ENCODE measurements at regions not wholly inside any gene's neighbourhood (a gene's known extent, or its start where the extent isn't known, plus 50 kb on each side); places are given as distances from the start of the nearest gene placed in this dataset.

- no peaks in the 10 kb centered on the region for H3K9me3 ChIP-seq (ENCODE audit: control insufficient read depth, low read depth, low read length)
- no peak overlapping the region for H3K4me3 ChIP-seq (ENCODE audit: low read length)
- peaks cover 7% of the 10 kb centered on the region for H3K4me1 ChIP-seq (ENCODE audit: control insufficient read depth, low read depth, low read length)
- no peaks in the 10 kb centered on the region for H3K27me3 ChIP-seq (ENCODE audit: control insufficient read depth, insufficient read depth, low read length)
- no peak overlapping the region for H3K27ac ChIP-seq (ENCODE audit: low read length)
- H3K36me3 ChIP-seq (ENCODE audit: control insufficient read depth, low read depth, low read length), result no peaks in the 10 kb centered on the region
- no peak overlapping the region for H3K9ac ChIP-seq (ENCODE audit: low read length)
These were observed 468.0 kb downstream of the BCAT1 start for GRCh38 chr12:24480766-24481449.

GRCh38 chr12:24479131-24479530, 469.8 kb downstream of the BCAT1 start:
- H3K27ac ChIP-seq (ENCODE audit: low read length), result no peak overlapping the region
- H3K9ac ChIP-seq (ENCODE audit: low read length), result no peak overlapping the region
- H3K4me3 ChIP-seq (ENCODE audit: low read length), result no peak overlapping the region
- H3K9me3 ChIP-seq (ENCODE audit: control insufficient read depth, low read depth, low read length), result no peaks in the 10 kb centered on the region
- no peaks in the 10 kb centered on the region for H3K27me3 ChIP-seq (ENCODE audit: control insufficient read depth, insufficient read depth, low read length)
- peaks cover 7% of the 10 kb centered on the region for H3K4me1 ChIP-seq (ENCODE audit: control insufficient read depth, low read depth, low read length)
- H3K36me3 ChIP-seq (ENCODE audit: control insufficient read depth, low read depth, low read length), result no peaks in the 10 kb centered on the region

- H3K9ac ChIP-seq (ENCODE audit: low read length), result no peak overlapping the region
These were observed 470.6 kb downstream of the BCAT1 start for GRCh38 chr12:24478254-24478653.

GRCh38 chr12:24476310-24476709, 472.6 kb downstream of the BCAT1 start:
- Histone ChIP-seq H3K4me1 (ENCODE audit: control insufficient read depth, low read depth, low read length) (peaks cover 7% of the 10 kb centered on the region), H3K9me3 (ENCODE audit: control insufficient read depth, low read depth, low read length) (no peaks in the 10 kb centered on the region), H3K9ac (ENCODE audit: low read length) (no peak overlapping the region), H3K27ac (ENCODE audit: low read length) (no peak overlapping the region), H3K27me3 (ENCODE audit: control insufficient read depth, insufficient read depth, low read length) (no peaks in the 10 kb centered on the region), H3K36me3 (ENCODE audit: control insufficient read depth, low read depth, low read length) (no peaks in the 10 kb centered on the region), H3K4me3 (ENCODE audit: low read length) (no peak overlapping the region)

More at GRCh38 chr12:24478254-24478653, 470.6 kb downstream of the BCAT1 start:
- H3K4me1 ChIP-seq (ENCODE audit: control insufficient read depth, low read depth, low read length), result peaks cover 7% of the 10 kb centered on the region
- H3K4me3 ChIP-seq (ENCODE audit: low read length), result no peak overlapping the region
- H3K27me3 ChIP-seq (ENCODE audit: control insufficient read depth, insufficient read depth, low read length), result no peaks in the 10 kb centered on the region
- H3K9me3 ChIP-seq (ENCODE audit: control insufficient read depth, low read depth, low read length), result no peaks in the 10 kb centered on the region
- no peak overlapping the region for H3K27ac ChIP-seq (ENCODE audit: low read length)
- H3K36me3 ChIP-seq (ENCODE audit: control insufficient read depth, low read depth, low read length), result no peaks in the 10 kb centered on the region

GRCh38 chr12:24475337-24475736, 473.6 kb downstream of the BCAT1 start:
- Histone ChIP-seq H3K4me1 (ENCODE audit: control insufficient read depth, low read depth, low read length) (peaks cover 7% of the 10 kb centered on the region), H3K36me3 (ENCODE audit: control insufficient read depth, low read depth, low read length) (no peaks in the 10 kb centered on the region), H3K4me3 (ENCODE audit: low read length) (no peak overlapping the region), H3K9ac (ENCODE audit: low read length) (no peak overlapping the region), H3K27ac (ENCODE audit: low read length) (no peak overlapping the region), H3K9me3 (ENCODE audit: control insufficient read depth, low read depth, low read length) (no peaks in the 10 kb centered on the region), H3K27me3 (ENCODE audit: control insufficient read depth, insufficient read depth, low read length) (no peaks in the 10 kb centered on the region)

GRCh38 chr12:24473097-24473496, 475.8 kb downstream of the BCAT1 start:
- Histone ChIP-seq H3K27ac (ENCODE audit: low read length) (no peak overlapping the region), H3K4me1 (ENCODE audit: control insufficient read depth, low read depth, low read length) (no peaks in the 10 kb centered on the region), H3K4me3 (ENCODE audit: low read length) (no peak overlapping the region), H3K9me3 (ENCODE audit: control insufficient read depth, low read depth, low read length) (no peaks in the 10 kb centered on the region), H3K27me3 (ENCODE audit: control insufficient read depth, insufficient read depth, low read length) (no peaks in the 10 kb centered on the region), H3K36me3 (ENCODE audit: control insufficient read depth, low read depth, low read length) (no peaks in the 10 kb centered on the region), H3K9ac (ENCODE audit: low read length) (no peak overlapping the region)

- Histone ChIP-seq H3K9ac (ENCODE audit: low read length) (no peak overlapping the region), H3K4me1 (ENCODE audit: control insufficient read depth, low read depth, low read length) (no peaks in the 10 kb centered on the region), H3K4me3 (ENCODE audit: low read length) (no peak overlapping the region), H3K9me3 (ENCODE audit: control insufficient read depth, low read depth, low read length) (no peaks in the 10 kb centered on the region), H3K27ac (ENCODE audit: low read length) (no peak overlapping the region), H3K27me3 (ENCODE audit: control insufficient read depth, insufficient read depth, low read length) (no peaks in the 10 kb centered on the region), H3K36me3 (ENCODE audit: control insufficient read depth, low read depth, low read length) (no peaks in the 10 kb centered on the region)
These were observed 478.9 kb downstream of the BCAT1 start for GRCh38 chr12:24470050-24470449.

GRCh38 chr12:24469089-24469488, 479.8 kb downstream of the BCAT1 start:
- no peak overlapping the region for H3K27ac ChIP-seq (ENCODE audit: low read length)
- H3K27me3 ChIP-seq (ENCODE audit: control insufficient read depth, insufficient read depth, low read length), result no peaks in the 10 kb centered on the region
- H3K36me3 ChIP-seq (ENCODE audit: control insufficient read depth, low read depth, low read length), result no peaks in the 10 kb centered on the region
- no peak overlapping the region for H3K4me3 ChIP-seq (ENCODE audit: low read length)
- no peaks in the 10 kb centered on the region for H3K4me1 ChIP-seq (ENCODE audit: control insufficient read depth, low read depth, low read length)
- H3K9ac ChIP-seq (ENCODE audit: low read length), result no peak overlapping the region
- H3K9me3 ChIP-seq (ENCODE audit: control insufficient read depth, low read depth, low read length), result no peaks in the 10 kb centered on the region

GRCh38 chr12:24467226-24467625, 481.7 kb downstream of the BCAT1 start:
- Histone ChIP-seq H3K36me3 (ENCODE audit: control insufficient read depth, low read depth, low read length) (no peaks in the 10 kb centered on the region), H3K9me3 (ENCODE audit: control insufficient read depth, low read depth, low read length) (no peaks in the 10 kb centered on the region), H3K27me3 (ENCODE audit: control insufficient read depth, insufficient read depth, low read length) (no peaks in the 10 kb centered on the region), H3K27ac (ENCODE audit: low read length) (no peak overlapping the region), H3K4me1 (ENCODE audit: control insufficient read depth, low read depth, low read length) (no peaks in the 10 kb centered on the region), H3K9ac (ENCODE audit: low read length) (no peak overlapping the region), H3K4me3 (ENCODE audit: low read length) (no peak overlapping the region)

- Histone ChIP-seq H3K9ac (ENCODE audit: low read length) (no peak overlapping the region), H3K27ac (ENCODE audit: low read length) (no peak overlapping the region)
These were observed 485.5 kb downstream of the BCAT1 start for GRCh38 chr12:24463375-24463774.

GRCh38 chr12:24462946-24463345, 486.0 kb downstream of the BCAT1 start:
- H3K36me3 ChIP-seq (ENCODE audit: control insufficient read depth, low read depth, low read length), result no peaks in the 10 kb centered on the region
- no peak overlapping the region for H3K27ac ChIP-seq (ENCODE audit: low read length)
- H3K4me3 ChIP-seq (ENCODE audit: low read length), result no peak overlapping the region
- H3K4me1 ChIP-seq (ENCODE audit: control insufficient read depth, low read depth, low read length), result peaks cover 7% of the 10 kb centered on the region
- H3K9me3 ChIP-seq (ENCODE audit: control insufficient read depth, low read depth, low read length), result no peaks in the 10 kb centered on the region
- H3K27me3 ChIP-seq (ENCODE audit: control insufficient read depth, insufficient read depth, low read length), result no peaks in the 10 kb centered on the region
- H3K9ac ChIP-seq (ENCODE audit: low read length), result no peak overlapping the region

More at GRCh38 chr12:24463375-24463774, 485.5 kb downstream of the BCAT1 start:
- Histone ChIP-seq H3K4me3 (ENCODE audit: low read length) (no peak overlapping the region), H3K4me1 (ENCODE audit: control insufficient read depth, low read depth, low read length) (peaks cover 7% of the 10 kb centered on the region), H3K36me3 (ENCODE audit: control insufficient read depth, low read depth, low read length) (no peaks in the 10 kb centered on the region), H3K27me3 (ENCODE audit: control insufficient read depth, insufficient read depth, low read length) (no peaks in the 10 kb centered on the region), H3K9me3 (ENCODE audit: control insufficient read depth, low read depth, low read length) (no peaks in the 10 kb centered on the region)

GRCh38 chr12:24460506-24460905, 488.4 kb downstream of the BCAT1 start:
- Histone ChIP-seq H3K4me1 (ENCODE audit: control insufficient read depth, low read depth, low read length) (peaks cover 15% of the 10 kb centered on the region), H3K27ac (ENCODE audit: low read length) (no peak overlapping the region), H3K9me3 (ENCODE audit: control insufficient read depth, low read depth, low read length) (no peaks in the 10 kb centered on the region), H3K4me3 (ENCODE audit: low read length) (no peak overlapping the region), H3K27me3 (ENCODE audit: control insufficient read depth, insufficient read depth, low read length) (no peaks in the 10 kb centered on the region), H3K9ac (ENCODE audit: low read length) (no peak overlapping the region), H3K36me3 (ENCODE audit: control insufficient read depth, low read depth, low read length) (no peaks in the 10 kb centered on the region)

Data from iPS-18a (cell line).